Nephron progenitor cell (in vitro differentiated cells): ENCODE measurements at regions not wholly inside any gene's neighbourhood (a gene's known extent, or its start where the extent isn't known, plus 50 kb on each side); places are given as distances from the start of the nearest gene placed in this dataset.

Experiments
- DNase-seq: peaks from one replicate; pipeline ENCODE4 v3.0.0; 2021
- H3K27ac Mint-ChIP-seq: 2 replicates; pipeline ENCODE4 v1.8.0; 2021; ENCODE audit warnings: mild to moderate bottlenecking, moderate library complexity, mixed read lengths
- H3K27me3 Mint-ChIP-seq: 2 replicates; pipeline ENCODE4 v1.8.0; 2021; ENCODE audit warnings: mild to moderate bottlenecking, low read depth, mixed read lengths; ENCODE audit not compliant: poor library complexity
- H3K36me3 Mint-ChIP-seq: 2 replicates; pipeline ENCODE4 v1.8.0; 2021; ENCODE audit warnings: low read depth, mixed read lengths
- H3K4me1 Mint-ChIP-seq: 2 replicates; pipeline ENCODE4 v1.8.0; 2021; ENCODE audit warnings: mixed read lengths
- H3K4me3 Mint-ChIP-seq: 2 replicates; pipeline ENCODE4 v1.8.0; 2021; ENCODE audit warnings: mild to moderate bottlenecking, moderate library complexity, mixed read lengths
- H3K9me3 Mint-ChIP-seq: 2 replicates; pipeline ENCODE4 v1.8.0; 2021; ENCODE audit warnings: mild to moderate bottlenecking, moderate library complexity, mixed read lengths
- CTCF ChIP-seq: fragments of 200-600 bp; sonication (generic); IDR thresholded peaks from 2 replicates; pipeline ENCODE4 v1.5.0; 2021; ENCODE audit warnings: antibody characterized with exemption

- DNase-seq = no peak
These were observed 101.2 kb upstream of the PARD3 start for GRCh38 chr10:34916314-34916713.

DNA sequence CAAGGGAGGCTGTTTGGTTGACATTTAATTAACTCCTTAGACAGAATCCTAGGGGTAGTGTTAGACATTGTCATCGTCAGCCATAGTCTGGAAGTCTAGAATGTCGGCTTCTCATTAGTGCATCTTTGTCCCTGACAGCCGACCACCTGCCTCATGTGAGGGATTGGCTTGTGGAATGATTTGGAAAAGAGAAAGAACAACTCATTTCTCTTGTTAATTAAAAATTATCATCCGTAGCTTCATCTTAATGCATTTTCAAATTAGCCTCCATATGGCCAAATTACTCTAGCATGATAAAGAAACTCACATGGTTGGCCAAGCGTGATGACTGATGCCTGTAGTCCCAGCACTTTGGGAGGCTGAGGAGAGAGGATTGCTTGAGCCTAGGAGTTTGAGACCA lies 97.7 kb upstream of the PARD3 start:
- no peaks in the 10 kb centered on the region for H3K36me3 Mint-ChIP-seq
- H3K27ac Mint-ChIP-seq = no peak overlapping the region
- peaks cover 10% of the 10 kb centered on the region for H3K4me1 Mint-ChIP-seq
- no peaks in the 10 kb centered on the region for H3K9me3 Mint-ChIP-seq
- no peak for TF ChIP-seq CTCF
- no peak for DNase-seq
- no peak overlapping the region for H3K4me3 Mint-ChIP-seq
- peaks cover 8% of the 10 kb centered on the region for H3K27me3 Mint-ChIP-seq

More at GRCh38 chr10:34916314-34916713, 101.2 kb upstream of the PARD3 start:
- no peak overlapping the region for H3K27ac Mint-ChIP-seq
- H3K36me3 Mint-ChIP-seq = no peaks in the 10 kb centered on the region
- H3K4me1 Mint-ChIP-seq = peaks cover 26% of the 10 kb centered on the region
- H3K27me3 Mint-ChIP-seq = peaks cover 12% of the 10 kb centered on the region
- no peak overlapping the region for H3K4me3 Mint-ChIP-seq
- no peak for TF ChIP-seq CTCF
- peaks cover 6% of the 10 kb centered on the region for H3K9me3 Mint-ChIP-seq

DNA sequence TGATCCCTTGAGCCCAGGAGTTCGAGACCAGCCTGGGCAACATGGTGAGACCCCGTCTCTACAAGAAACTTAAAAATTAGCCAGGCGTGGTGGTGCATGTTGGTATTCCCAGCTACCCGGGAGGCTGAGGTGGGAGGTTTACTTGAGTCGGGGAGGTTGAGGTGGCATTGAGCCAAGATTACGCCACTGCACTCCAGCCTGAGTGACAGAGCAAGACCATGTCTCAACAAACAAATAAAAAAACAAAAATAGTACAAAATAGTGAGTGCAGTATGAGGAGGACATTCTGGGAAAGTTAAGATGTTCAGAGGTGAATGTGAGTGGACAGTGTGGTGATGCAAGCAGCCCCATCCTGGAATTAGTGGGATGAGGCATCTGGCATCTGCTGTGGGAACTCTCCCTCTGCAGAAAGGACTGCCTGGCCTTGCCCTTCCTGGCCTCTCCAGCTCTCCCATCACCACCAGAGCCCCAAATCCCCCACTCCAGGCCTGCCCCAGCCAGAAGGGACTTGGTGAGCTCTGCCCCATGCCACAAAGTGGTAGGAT lies 96.6 kb upstream of the PARD3 start:
- peaks cover 8% of the 10 kb centered on the region for H3K27me3 Mint-ChIP-seq
- no peak overlapping the region for H3K4me3 Mint-ChIP-seq
- H3K27ac Mint-ChIP-seq = no peak overlapping the region
- H3K4me1 Mint-ChIP-seq = peaks cover 17% of the 10 kb centered on the region
- no peaks in the 10 kb centered on the region for H3K36me3 Mint-ChIP-seq
- no peak for DNase-seq
- H3K9me3 Mint-ChIP-seq = no peaks in the 10 kb centered on the region
- no peak for TF ChIP-seq CTCF

GRCh38 chr10:34908481-34908880 lies 93.4 kb upstream of the PARD3 start:
- H3K4me1 Mint-ChIP-seq = peaks cover 39% of the 10 kb centered on the region
- H3K27me3 Mint-ChIP-seq = peaks cover 9% of the 10 kb centered on the region

DNA sequence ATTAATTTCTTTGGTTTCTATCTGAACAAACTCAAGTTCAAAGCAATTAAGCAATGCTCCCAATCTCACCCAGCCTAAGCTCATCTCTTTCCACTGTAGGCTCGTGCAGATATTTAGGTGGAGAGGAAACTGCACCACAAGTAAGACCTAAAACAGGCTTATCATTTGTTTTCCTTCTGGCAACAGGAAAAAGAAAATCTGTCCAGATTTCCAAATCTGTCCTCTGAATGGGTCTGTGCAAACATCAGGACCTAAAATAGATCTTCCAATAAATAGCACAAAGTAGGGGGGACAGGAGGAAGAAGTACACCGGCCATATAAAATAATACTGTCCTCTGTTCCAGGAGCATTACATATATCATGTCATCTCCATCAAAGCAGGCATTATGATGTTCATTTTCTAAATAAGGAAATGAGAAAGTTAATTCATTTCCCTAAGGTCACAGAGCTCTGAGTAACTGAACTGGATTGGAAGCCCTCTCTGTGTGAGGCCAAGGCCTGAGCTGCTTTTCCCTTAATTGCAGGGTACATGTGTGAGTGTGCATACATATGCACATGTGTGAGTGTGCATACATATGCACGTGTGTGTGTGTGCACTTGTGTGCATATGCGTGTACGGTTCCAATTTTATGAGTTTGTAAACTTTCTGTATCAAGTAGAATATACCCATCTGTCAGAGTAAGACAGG lies 92.8 kb upstream of the PARD3 start:
- Mint-ChIP-seq H3K27me3 (peaks cover 7% of the 10 kb centered on the region), H3K4me3 (no peak overlapping the region), H3K4me1 (peaks cover 39% of the 10 kb centered on the region), H3K27ac (no peak overlapping the region), H3K9me3 (no peaks in the 10 kb centered on the region), H3K36me3 (no peaks in the 10 kb centered on the region)
- DNase-seq = no peak
- TF ChIP-seq CTCF = no peak

More at GRCh38 chr10:34908481-34908880, 93.4 kb upstream of the PARD3 start:
- TF ChIP-seq CTCF = no peak
- H3K4me3 Mint-ChIP-seq = no peak overlapping the region
- H3K27ac Mint-ChIP-seq = no peak overlapping the region
- DNase-seq = no peak
- H3K36me3 Mint-ChIP-seq = no peaks in the 10 kb centered on the region
- H3K9me3 Mint-ChIP-seq = no peaks in the 10 kb centered on the region
